GM12878 (cell line): ENCODE measurements at regions not wholly inside any gene's neighbourhood (a gene's known extent, or its start where the extent isn't known, plus 50 kb on each side); places are given as distances from the start of the nearest gene placed in this dataset.
A peak's percentile ranks its signal among the peaks of the same experiment; 100 is the strongest.

ENCODE experiments used
- ATAC-seq: fragments of 200-7000 bp; cut with Tn5 transposase; 3 replicates; pipeline ENCODE4 v1.9.1; 2020; ENCODE audit warnings: mild to moderate bottlenecking, moderate library complexity
- BruUV-seq: library from RNA; stranded (reverse); fragments of 400-500 nt; replicated peaks from 2 replicates; lab custom pipeline; 2021; lab: Mats Ljungman, UMichigan
- CTCF ChIA-PET: fragments of 300-600 bp; sonication (Branson Sonifier 250); formaldehyde crosslinking; extraction: SDS; loops from one replicate; lab custom pipeline; 2021; ENCODE audit warnings: inconsistent platforms; lab: Yijun Ruan, JAX
- POLR2A ChIA-PET: fragments of 350-600 bp; formaldehyde crosslinking; extraction: SDS; loops from one replicate; lab custom pipeline; 2021; ENCODE audit warnings: inconsistent platforms; lab: Charles Lee
- RAD21 ChIA-PET: fragments of 300-600 bp; sonication (Branson Sonifier 250); formaldehyde crosslinking; loops from one replicate; lab custom pipeline; 2023; ENCODE audit warnings: antibody characterized with exemption; ENCODE audit not compliant: unreplicated experiment; lab: Charles Lee
- SMC1A ChIA-PET: fragments of 300-600 bp; sonication (Branson Sonifier 250); formaldehyde crosslinking; loops from one replicate; lab custom pipeline; 2023; ENCODE audit not compliant: unreplicated experiment, uncharacterized antibody; lab: Charles Lee
- DNase-seq: peaks from one replicate; pipeline ENCODE4 v3.0.0-alpha.2; 2011; ENCODE audit warnings: low read depth, low spot score
- FAIRE-seq: peaks from 3 replicates; lab custom pipeline; 2011; peaks lifted over from hg19 to GRCh38; lab: Jason Lieb, UNC
- H2AFZ ChIP-seq: 2 replicates; pipeline ENCODE4 v1.6.0; 2011; ENCODE audit warnings: low read depth, low read length, control low read depth; ENCODE audit not compliant: control insufficient read depth
- H3K27ac ChIP-seq: 2 replicates; pipeline ENCODE4 v1.5.1; 2011; ENCODE audit warnings: control low read depth; ENCODE audit not compliant: control insufficient read depth, insufficient read depth
- H3K27me3 ChIP-seq, 2 experiments: replicated peaks in 1 of 2; 2 replicates each; pipeline versions ENCODE4 v1.6.0 to v1.6.1; 2011; ENCODE audit warnings: low read length in 1 of 2; ENCODE audit not compliant: control insufficient read depth in 2 of 2, insufficient read depth in 2 of 2
- H3K36me3 ChIP-seq, 2 experiments: 2 replicates each; pipeline ENCODE4 v1.5.1; 2011; ENCODE audit warnings: low read length in 1 of 2; ENCODE audit not compliant: control insufficient read depth in 2 of 2, insufficient read depth in 2 of 2
- H3K4me1 ChIP-seq: 2 replicates; pipeline ENCODE4 v1.6.1; 2011; ENCODE audit warnings: mild to moderate bottlenecking, low read length, moderate library complexity, mixed read lengths; ENCODE audit not compliant: control insufficient read depth, insufficient read depth
- H3K4me2 ChIP-seq: 2 replicates; pipeline ENCODE4 v1.6.0; 2011; ENCODE audit warnings: control low read depth; ENCODE audit not compliant: control insufficient read depth, insufficient read depth
- H3K4me3 ChIP-seq: fragments of 200-600 bp; sonication (generic); 2 replicates; pipeline ENCODE4 v1.5.1; 2016
- H3K79me2 ChIP-seq: 2 replicates; pipeline ENCODE4 v1.6.0; 2011; ENCODE audit warnings: low read length; ENCODE audit not compliant: control insufficient read depth, insufficient read depth
- H3K9ac ChIP-seq: 2 replicates; pipeline ENCODE4 v1.8.0; 2011; ENCODE audit warnings: low read length, control low read depth, mixed read lengths; ENCODE audit not compliant: control insufficient read depth, insufficient read depth
- H3K9me3 ChIP-seq: replicated peaks from 3 replicates; pipeline ENCODE4 v1.5.1; 2011; ENCODE audit warnings: mild to moderate bottlenecking, low read length; ENCODE audit not compliant: control insufficient read depth, insufficient read depth
- H4K20me1 ChIP-seq: 2 replicates; pipeline ENCODE4 v1.6.0; 2011; ENCODE audit not compliant: control insufficient read depth, insufficient read depth
- BACH1 ChIP-seq: fragments of 450-650 bp; IDR thresholded peaks from 2 replicates; pipeline ENCODE4 v1.6.1; 2017; ENCODE audit warnings: mild to moderate bottlenecking, borderline replicate concordance
- CBX5 ChIP-seq: sonication (generic); IDR thresholded peaks from 2 replicates; pipeline ENCODE4 v1.6.1; 2016; ENCODE audit warnings: low read depth, moderate library complexity, mild to moderate bottlenecking, inconsistent platforms
- DPF2 ChIP-seq: fragments of 450-650 bp; IDR thresholded peaks from 2 replicates; pipeline ENCODE4 v1.6.1; 2017; ENCODE audit warnings: mild to moderate bottlenecking
- EED ChIP-seq: sonication (generic); IDR thresholded peaks from 2 replicates; pipeline ENCODE4 v1.6.1; 2016; ENCODE audit warnings: antibody characterized with exemption, low read depth
- EP300 ChIP-seq, 2 experiments: fragments of 150-350 bp in 1 of 2; IDR thresholded peaks; 2 replicates each; pipeline ENCODE4 v1.6.1; 2011 to 2012; ENCODE audit warnings: low read depth in 2 of 2, low read length in 2 of 2, borderline replicate concordance in 1 of 2, improper control_type of control experiment in 1 of 2, inconsistent platforms in 1 of 2; ENCODE audit not compliant: control insufficient read depth in 1 of 2
- HDGF ChIP-seq: fragments of 450-650 bp; IDR thresholded peaks from 2 replicates; pipeline ENCODE4 v1.6.1; 2016; ENCODE audit warnings: antibody characterized with exemption
- IKZF1 ChIP-seq: fragments of 450-650 bp; conservative IDR thresholded peaks from 2 replicates; pipeline ENCODE4 v1.6.1; 2017; ENCODE audit warnings: antibody characterized with exemption, mild to moderate bottlenecking
- IKZF2 ChIP-seq, 2 experiments: fragments of 450-650 bp; IDR thresholded peaks; 2 replicates each; pipeline ENCODE4 v1.6.1; 2017; ENCODE audit warnings: mild to moderate bottlenecking in 2 of 2, moderate library complexity in 2 of 2
- MEF2A ChIP-seq: IDR thresholded peaks from 2 replicates; pipeline ENCODE4 v1.6.1; 2011; ENCODE audit warnings: low read depth, mild to moderate bottlenecking, low read length, moderate library complexity; ENCODE audit not compliant: insufficient read depth
- NR2C1 ChIP-seq: fragments of 450-650 bp; IDR thresholded peaks from 2 replicates; pipeline ENCODE4 v1.6.1; 2017; ENCODE audit warnings: antibody characterized with exemption, mild to moderate bottlenecking, moderate library complexity
- RUNX3 ChIP-seq: IDR thresholded peaks from 2 replicates; pipeline ENCODE4 v1.6.1; 2012; ENCODE audit warnings: low read length, inconsistent platforms
- SP1 ChIP-seq: IDR thresholded peaks from one replicate; pipeline ENCODE4 v1.6.1; 2011; ENCODE audit warnings: low read depth, low read length
- SRF ChIP-seq, 2 experiments: IDR thresholded peaks; 2 replicates each; pipeline ENCODE4 v1.6.1; 2011; ENCODE audit warnings: low read depth in 2 of 2, low read length in 2 of 2, mild to moderate bottlenecking in 1 of 2, moderate library complexity in 1 of 2
- TAF1 ChIP-seq: IDR thresholded peaks from 2 replicates; pipeline ENCODE4 v1.6.1; 2011; ENCODE audit warnings: mild to moderate bottlenecking, low read depth, low read length, borderline replicate concordance
- TCF12 ChIP-seq: IDR thresholded peaks from 2 replicates; pipeline ENCODE4 v1.6.1; 2011; ENCODE audit warnings: low read depth, mild to moderate bottlenecking, low read length
- WRNIP1 ChIP-seq: IDR thresholded peaks from 2 replicates; pipeline ENCODE4 v1.6.1; 2011; ENCODE audit warnings: low read depth, low read length, improper control_type of control experiment, borderline replicate concordance
- WGBS: methylation state at CpG from one replicate; pipeline ENCODE4 v1.1.6; 2016; ENCODE audit warnings: low lambda C conversion rate; ENCODE audit not compliant: insufficient replicate concordance, insufficient coverage; ENCODE audit errors: missing lambda C conversion rate; 5-methylcytosine and 5-hydroxymethylcytosine counted together
- in situ Hi-C: fragments of 300-500 bp; cut with MboI; formaldehyde crosslinking; loops from 9 replicates; pipeline ENCODE4 v1.14.3; 2018; ENCODE audit warnings: mixed read lengths
- intact Hi-C: fragments of 100-400 bp; cut with micrococcal nuclease; formaldehyde crosslinking; loops from one replicate; pipeline ENCODE4 v1.14.2; 2022; ENCODE audit not compliant: unreplicated experiment
- TF ChIP-seq, protein P1 (sequence below): fragments of 150-350 bp; IDR thresholded peaks from 2 replicates; pipeline ENCODE4 v1.6.1; 2016; ENCODE audit warnings: low read depth, low read length
- TF ChIP-seq, protein P2 (sequence below): IDR thresholded peaks from 2 replicates; pipeline ENCODE4 v1.6.1; 2012; ENCODE audit warnings: low read depth, low read length, improper control_type of control experiment

DNA sequence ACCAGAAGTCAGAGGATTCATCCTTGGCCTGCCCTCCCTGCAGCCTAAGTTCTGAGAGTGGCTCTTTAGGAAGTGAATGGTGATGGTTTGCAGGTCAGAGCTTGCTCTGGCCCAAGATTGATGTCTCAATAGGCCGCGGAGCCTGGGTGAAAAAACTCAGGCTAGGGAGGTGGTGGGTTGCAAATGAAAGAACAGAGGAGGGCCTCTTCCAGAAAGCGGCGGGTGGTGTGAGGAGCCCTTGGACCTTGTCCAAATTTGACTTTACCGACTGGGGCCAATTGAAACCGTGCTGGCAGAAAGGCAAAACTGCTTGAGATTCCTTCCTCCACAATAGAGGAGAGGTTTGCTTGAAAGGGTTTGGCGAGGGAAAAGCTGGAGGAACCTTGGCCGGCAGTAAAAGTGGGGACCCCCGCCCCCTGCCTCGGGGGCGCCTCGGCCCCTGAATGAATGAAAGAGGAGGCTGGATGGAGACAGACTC is 331.3 kb downstream of the SEC14L1 start (continued):
- TF ChIP-seq, protein P1, sequence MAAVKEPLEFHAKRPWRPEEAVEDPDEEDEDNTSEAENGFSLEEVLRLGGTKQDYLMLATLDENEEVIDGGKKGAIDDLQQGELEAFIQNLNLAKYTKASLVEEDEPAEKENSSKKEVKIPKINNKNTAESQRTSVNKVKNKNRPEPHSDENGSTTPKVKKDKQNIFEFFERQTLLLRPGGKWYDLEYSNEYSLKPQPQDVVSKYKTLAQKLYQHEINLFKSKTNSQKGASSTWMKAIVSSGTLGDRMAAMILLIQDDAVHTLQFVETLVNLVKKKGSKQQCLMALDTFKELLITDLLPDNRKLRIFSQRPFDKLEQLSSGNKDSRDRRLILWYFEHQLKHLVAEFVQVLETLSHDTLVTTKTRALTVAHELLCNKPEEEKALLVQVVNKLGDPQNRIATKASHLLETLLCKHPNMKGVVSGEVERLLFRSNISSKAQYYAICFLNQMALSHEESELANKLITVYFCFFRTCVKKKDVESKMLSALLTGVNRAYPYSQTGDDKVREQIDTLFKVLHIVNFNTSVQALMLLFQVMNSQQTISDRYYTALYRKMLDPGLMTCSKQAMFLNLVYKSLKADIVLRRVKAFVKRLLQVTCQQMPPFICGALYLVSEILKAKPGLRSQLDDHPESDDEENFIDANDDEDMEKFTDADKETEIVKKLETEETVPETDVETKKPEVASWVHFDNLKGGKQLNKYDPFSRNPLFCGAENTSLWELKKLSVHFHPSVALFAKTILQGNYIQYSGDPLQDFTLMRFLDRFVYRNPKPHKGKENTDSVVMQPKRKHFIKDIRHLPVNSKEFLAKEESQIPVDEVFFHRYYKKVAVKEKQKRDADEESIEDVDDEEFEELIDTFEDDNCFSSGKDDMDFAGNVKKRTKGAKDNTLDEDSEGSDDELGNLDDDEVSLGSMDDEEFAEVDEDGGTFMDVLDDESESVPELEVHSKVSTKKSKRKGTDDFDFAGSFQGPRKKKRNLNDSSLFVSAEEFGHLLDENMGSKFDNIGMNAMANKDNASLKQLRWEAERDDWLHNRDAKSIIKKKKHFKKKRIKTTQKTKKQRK = no peak

DNA sequence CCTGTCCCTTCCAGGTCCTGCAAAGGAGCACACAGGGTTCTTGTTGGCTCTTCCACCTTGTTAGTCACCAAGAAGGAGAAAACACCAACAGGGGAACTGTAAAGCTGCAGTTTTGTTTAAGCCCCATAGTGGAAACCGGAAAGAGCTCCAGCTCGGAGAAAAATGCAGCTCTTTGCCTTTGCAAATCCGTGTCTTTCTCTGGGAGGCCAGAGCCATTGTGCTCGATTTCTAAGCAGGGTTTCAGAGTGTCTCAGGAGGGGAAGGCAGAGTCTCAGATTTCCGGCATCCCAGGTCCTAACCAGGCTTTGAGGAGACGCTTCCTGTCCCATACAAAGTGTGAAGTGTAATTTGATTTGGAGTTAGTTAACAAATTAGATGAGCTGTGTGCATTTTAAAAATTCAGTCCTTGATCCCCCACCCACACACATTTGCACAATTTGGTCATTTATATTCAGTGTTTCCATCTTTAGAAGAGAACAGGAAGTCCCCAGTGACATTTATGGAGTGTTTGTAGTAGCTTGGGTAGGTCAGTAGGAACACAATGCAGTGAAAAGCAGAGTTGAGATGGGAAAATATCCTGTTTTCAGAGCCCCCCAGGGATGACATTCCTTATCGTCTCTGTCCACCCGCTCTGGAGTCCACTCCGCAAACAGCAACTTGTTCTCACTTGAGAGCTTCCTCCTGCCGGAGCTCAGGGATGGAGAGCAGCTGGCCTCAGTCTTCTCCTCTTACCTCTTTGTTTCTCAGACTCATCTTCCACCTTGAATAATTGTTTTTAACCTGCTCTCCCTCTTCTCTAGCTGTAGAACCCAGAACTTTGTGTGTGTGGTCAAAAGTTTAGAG is 331.9 kb downstream of the SEC14L1 start:
- peak overlapping the region; percentile 85 for H3K4me2 ChIP-seq
- H3K36me3 ChIP-seq = peaks cover 29 to 37% of the 10 kb centered on the region in 2 experiments
- in situ Hi-C loops = loop anchor here (25.0 kb wide), 1 partner anchor 1210 kb away; the partner anchor contains the start of gene UBALD2
- no peak overlapping the region; the same call in 1 of the 2 replicates for H2AFZ ChIP-seq
- 14% methylated on average over 10 of the region's 10 CpGs for WGBS
- intact Hi-C loops = loop anchor here (2.0 kb wide), 1 partner anchor 20 kb away; no protein-coding TSS in a partner anchor
- BruUV-seq = no TSS peak
- RAD21 ChIA-PET = interaction anchor here (1.0 to 5.7 kb wide), 14 partner anchors 10 to 149 kb away, joined by 4 to 74 read pairs (median 10); no protein-coding TSS in a partner anchor
- peak overlapping the region; percentile 90 for H3K27ac ChIP-seq
- CTCF ChIA-PET = interaction anchor here (0.6 to 5.5 kb wide), 12 partner anchors 10 to 541 kb away, joined by 3 to 62 read pairs (median 9); no protein-coding TSS in a partner anchor
- SMC1A ChIA-PET = interaction anchor here (0.6 to 5.7 kb wide), 13 partner anchors 11 to 151 kb away, joined by 3 to 96 read pairs (median 5); no protein-coding TSS in a partner anchor
- FAIRE-seq (peak; percentile 71), DNase-seq (no peak), ATAC-seq (peak; percentile 29)
- no peaks in the 10 kb centered on the region for H3K9me3 ChIP-seq
- H3K4me1 ChIP-seq = peaks cover 63% of the 10 kb centered on the region
- H3K79me2 ChIP-seq = peaks cover 95% of the 10 kb centered on the region
- H3K4me3 ChIP-seq = peak overlapping the region; percentile 48
- peaks cover 3% of the 10 kb centered on the region for H4K20me1 ChIP-seq
- H3K9ac ChIP-seq = peak overlapping the region; percentile 75
- POLR2A ChIA-PET = interaction anchor here (0.6 to 5.8 kb wide), 11 partner anchors 8 to 365 kb away, joined by 3 to 47 read pairs (median 9); no protein-coding TSS in a partner anchor
- no peaks in the 10 kb centered on the region for H3K27me3 ChIP-seq
- no peak for TF ChIP-seq BACH1
- peak; percentile 26; the same call in 1 of the 2 replicates for TF ChIP-seq RUNX3
- TF ChIP-seq TCF12 = no peak
- TF ChIP-seq IKZF1 = peak; percentile 60
- TF ChIP-seq MEF2A = 0 out of 2 replicates have a peak, but pooled peaks have one; percentile 53
- TF ChIP-seq IKZF2 (IDR thresholded peaks at IDR 0.05) = 0 out of 4 replicates have a peak, but pooled peaks of 1 of the 2 experiments have one; percentile 7
- TF ChIP-seq, protein P2, sequence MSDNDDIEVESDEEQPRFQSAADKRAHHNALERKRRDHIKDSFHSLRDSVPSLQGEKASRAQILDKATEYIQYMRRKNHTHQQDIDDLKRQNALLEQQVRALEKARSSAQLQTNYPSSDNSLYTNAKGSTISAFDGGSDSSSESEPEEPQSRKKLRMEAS = no peak
- no peak for TF ChIP-seq EP300 (IDR thresholded peaks at IDR 0.05; ENCODE audit: borderline replicate concordance in 1 of 2, control insufficient read depth in 1 of 2, low read depth in 2 of 2, low read length in 2 of 2)
- TF ChIP-seq TAF1 = no peak
- 0 out of 4 replicates have a peak, but pooled peaks of 1 of the 2 experiments have one; percentile 55 for TF ChIP-seq SRF (IDR thresholded peaks at IDR 0.05; ENCODE audit: low read depth in 2 of 2, low read length in 2 of 2)
- no peak for TF ChIP-seq NR2C1
- 0 out of 2 replicates have a peak, but pooled peaks have one; percentile 17 for TF ChIP-seq DPF2
- no peak for TF ChIP-seq SP1
- no peak for TF ChIP-seq WRNIP1
- peak; percentile 42; the same call in 1 of the 2 replicates for TF ChIP-seq EED
- TF ChIP-seq HDGF = no peak
- 0 out of 2 replicates have a peak, but pooled peaks have one; percentile 16 for TF ChIP-seq CBX5
